ENCODE measurements at regions not wholly inside any gene's neighbourhood (a gene's known extent, or its start where the extent isn't known, plus 50 kb on each side); places are given as distances from the start of the nearest gene placed in this dataset.

- no peak for TF ChIP-seq CTCF (conservative IDR thresholded peaks at IDR 0.05; ENCODE audit: low read length)
- no peak for TF ChIP-seq EZH2phosphoT487 (IDR thresholded peaks at IDR 0.05; ENCODE audit: borderline replicate concordance, low read depth, low read length)
These were observed 502.8 kb upstream of the SLITRK5 start for GRCh38 chr13:87168390-87168789.
